ENCODE measurements at regions not wholly inside any gene's neighbourhood (a gene's known extent, or its start where the extent isn't known, plus 50 kb on each side); places are given as distances from the start of the nearest gene placed in this dataset.

DNA sequence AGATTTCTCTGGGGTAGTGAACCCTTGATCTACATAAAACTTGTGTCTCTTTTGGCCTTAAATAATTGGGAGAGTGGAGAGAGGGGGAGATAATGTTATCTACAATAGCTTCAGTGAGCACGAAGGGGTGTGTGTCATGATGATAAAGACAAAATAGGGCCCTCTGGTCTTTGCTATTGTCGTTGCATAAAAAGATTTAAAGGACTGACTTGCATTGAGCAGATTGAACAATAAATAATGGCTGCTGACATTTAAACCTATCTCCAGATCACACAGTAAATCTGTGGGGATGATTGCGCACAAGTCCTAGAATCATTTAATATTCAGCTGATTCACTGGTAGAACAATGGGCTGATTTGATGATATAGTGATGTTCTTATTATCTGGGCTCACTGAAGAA is 71.3 kb upstream of the GAP43 start:
- Histone ChIP-seq H3K36me3 (no peaks in the 10 kb centered on the region), H3K27me3 (replicated peaks; ENCODE audit: insufficient read depth) (no peaks in the 10 kb centered on the region), H3K4me3 (no peak overlapping the region), H3K4me1 (ENCODE audit: control insufficient read depth in 1 of 2, low read depth in 2 of 2) (peaks cover 5 to 22% of the 10 kb centered on the region in 2 donors), H3K9me3 (no peaks in the 10 kb centered on the region), H3K27ac (no peak overlapping the region)
- DNase-seq (ENCODE audit: low spot score) (no peak), ATAC-seq (ENCODE audit: insufficient number of reproducible peaks, low FRiP score, low read depth) (no peak)
- TF ChIP-seq, protein P1, sequence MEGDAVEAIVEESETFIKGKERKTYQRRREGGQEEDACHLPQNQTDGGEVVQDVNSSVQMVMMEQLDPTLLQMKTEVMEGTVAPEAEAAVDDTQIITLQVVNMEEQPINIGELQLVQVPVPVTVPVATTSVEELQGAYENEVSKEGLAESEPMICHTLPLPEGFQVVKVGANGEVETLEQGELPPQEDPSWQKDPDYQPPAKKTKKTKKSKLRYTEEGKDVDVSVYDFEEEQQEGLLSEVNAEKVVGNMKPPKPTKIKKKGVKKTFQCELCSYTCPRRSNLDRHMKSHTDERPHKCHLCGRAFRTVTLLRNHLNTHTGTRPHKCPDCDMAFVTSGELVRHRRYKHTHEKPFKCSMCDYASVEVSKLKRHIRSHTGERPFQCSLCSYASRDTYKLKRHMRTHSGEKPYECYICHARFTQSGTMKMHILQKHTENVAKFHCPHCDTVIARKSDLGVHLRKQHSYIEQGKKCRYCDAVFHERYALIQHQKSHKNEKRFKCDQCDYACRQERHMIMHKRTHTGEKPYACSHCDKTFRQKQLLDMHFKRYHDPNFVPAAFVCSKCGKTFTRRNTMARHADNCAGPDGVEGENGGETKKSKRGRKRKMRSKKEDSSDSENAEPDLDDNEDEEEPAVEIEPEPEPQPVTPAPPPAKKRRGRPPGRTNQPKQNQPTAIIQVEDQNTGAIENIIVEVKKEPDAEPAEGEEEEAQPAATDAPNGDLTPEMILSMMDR (IDR thresholded peaks at IDR 0.05) = no peak

DNA sequence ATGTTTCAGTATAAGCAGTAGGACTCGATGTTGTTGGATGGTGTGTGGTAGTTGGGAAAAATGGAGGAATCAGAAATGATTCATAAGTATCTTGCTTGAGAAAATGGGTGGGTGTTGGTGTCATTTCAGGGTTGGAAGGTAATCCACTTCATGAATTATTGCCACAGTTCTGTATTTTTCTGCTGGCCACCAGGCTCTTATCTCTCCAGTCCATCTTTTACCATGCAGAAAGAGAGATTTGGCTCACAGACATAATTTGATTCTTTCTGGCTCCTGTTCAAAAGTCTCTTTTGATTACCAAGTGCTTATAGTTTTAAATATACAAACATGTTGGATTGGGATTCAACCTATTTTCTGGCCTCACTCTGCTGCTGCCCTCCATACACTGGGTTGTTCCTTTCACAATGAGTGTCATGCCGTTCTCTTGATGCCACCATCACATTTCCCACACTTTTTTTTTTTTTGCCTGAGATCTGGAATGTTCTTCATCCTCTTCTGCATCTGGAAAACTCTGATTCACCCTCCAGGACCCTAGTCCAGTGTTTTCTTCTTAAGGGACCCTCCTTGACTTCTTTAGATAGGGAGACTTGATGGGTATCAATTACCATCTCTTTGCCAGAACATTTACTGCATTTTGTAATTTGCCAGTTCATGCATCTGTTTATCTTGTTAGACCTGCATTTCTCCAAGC is 69.4 kb upstream of the GAP43 start:
- DNase-seq (ENCODE audit: low spot score) (no peak), ATAC-seq (ENCODE audit: insufficient number of reproducible peaks, low FRiP score, low read depth) (no peak)
- H3K27ac ChIP-seq = no peak overlapping the region
- H3K36me3 ChIP-seq = no peaks in the 10 kb centered on the region
- TF ChIP-seq, protein P1 (IDR thresholded peaks at IDR 0.05) = no peak
- H3K27me3 ChIP-seq (replicated peaks; ENCODE audit: insufficient read depth) = no peaks in the 10 kb centered on the region
- H3K9me3 ChIP-seq = no peaks in the 10 kb centered on the region
- H3K4me1 ChIP-seq (ENCODE audit: control insufficient read depth in 1 of 2, low read depth in 2 of 2) = peaks cover 2 to 9% of the 10 kb centered on the region in 2 donors
- no peak overlapping the region for H3K4me3 ChIP-seq

DNA sequence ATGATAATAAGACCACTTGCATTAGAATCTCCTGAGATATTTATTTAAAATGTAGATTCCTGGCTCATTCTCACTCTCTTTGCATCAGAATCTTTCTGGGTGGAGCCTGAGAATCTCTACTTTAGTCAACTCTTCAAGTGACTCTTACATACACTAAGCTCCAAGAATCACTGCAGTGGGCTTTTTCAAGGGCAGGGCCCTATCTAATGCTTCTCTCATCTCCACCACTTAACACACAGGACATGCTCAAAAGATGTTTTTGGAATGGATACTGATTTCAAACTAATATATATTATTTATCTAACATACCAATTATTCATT is 68.9 kb upstream of the GAP43 start:
- ATAC-seq (ENCODE audit: insufficient number of reproducible peaks, low FRiP score, low read depth) (no peak), DNase-seq (ENCODE audit: low spot score) (no peak)
- H3K27ac ChIP-seq = no peak overlapping the region
- TF ChIP-seq, protein P1 (IDR thresholded peaks at IDR 0.05) = no peak
- no peak overlapping the region for H3K4me3 ChIP-seq
- no peaks in the 10 kb centered on the region for H3K36me3 ChIP-seq
- peaks cover 0 to 7% of the 10 kb centered on the region in 2 donors for H3K4me1 ChIP-seq (ENCODE audit: control insufficient read depth in 1 of 2, low read depth in 2 of 2)
- no peaks in the 10 kb centered on the region for H3K9me3 ChIP-seq
- H3K27me3 ChIP-seq (replicated peaks; ENCODE audit: insufficient read depth) = no peaks in the 10 kb centered on the region

DNA sequence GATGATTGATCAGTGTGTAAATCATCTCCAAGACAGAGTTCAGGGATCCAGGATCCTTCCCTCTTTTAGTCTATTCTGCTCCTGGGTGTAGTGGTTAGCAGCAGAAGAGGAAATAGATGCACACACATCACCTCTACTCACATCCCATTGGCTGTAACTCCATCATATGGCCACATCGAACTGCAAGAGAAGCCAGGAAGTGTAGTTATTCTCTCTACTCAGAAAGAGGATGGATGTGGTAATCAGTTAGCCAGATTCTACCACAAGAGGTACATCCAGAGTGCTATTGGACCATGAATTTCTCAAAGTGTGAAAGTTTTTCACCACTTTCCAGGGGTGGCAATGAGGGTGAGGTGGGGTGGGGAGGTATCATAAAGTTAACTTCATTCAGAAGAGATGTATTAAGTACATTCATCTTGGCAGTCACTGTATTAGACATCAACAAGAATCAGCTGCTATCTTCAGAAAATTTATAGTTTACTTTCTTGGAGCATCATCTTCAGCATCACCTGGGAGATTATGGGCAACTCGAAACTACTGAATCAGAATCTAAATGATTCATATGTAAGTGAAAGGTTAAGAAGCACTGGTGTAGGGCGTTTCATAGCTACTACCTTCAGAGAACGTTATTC is 60.6 kb upstream of the GAP43 start:
- Histone ChIP-seq H3K9me3 (no peaks in the 10 kb centered on the region), H3K27ac (no peak overlapping the region), H3K4me1 (ENCODE audit: control insufficient read depth in 1 of 2, low read depth in 2 of 2) (no peaks in the 10 kb centered on the region), H3K4me3 (no peak overlapping the region), H3K27me3 (replicated peaks; ENCODE audit: insufficient read depth) (no peaks in the 10 kb centered on the region), H3K36me3 (no peaks in the 10 kb centered on the region)
- no peak for DNase-seq (ENCODE audit: low spot score)
- no peak for ATAC-seq (ENCODE audit: insufficient number of reproducible peaks, low FRiP score, low read depth)
- TF ChIP-seq, protein P1 (IDR thresholded peaks at IDR 0.05) = no peak

DNA sequence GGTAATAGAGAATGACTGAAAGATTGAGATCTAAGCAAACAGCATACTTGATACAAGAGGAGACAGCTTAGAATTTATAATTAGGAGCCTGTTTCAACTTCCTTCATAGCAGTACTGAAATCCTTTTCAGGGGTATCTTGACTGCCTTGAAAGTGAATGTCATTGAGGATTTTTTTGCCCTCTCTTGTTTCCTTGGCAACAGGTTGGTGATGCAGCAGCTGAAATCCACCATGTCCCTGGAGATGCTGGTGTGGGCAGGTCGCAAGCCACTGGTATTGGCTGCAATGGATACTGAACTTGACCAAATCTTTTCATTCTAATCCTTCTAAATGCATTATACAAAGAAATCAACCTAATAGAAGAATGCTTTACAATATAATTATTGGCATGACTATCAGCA is 59.3 kb upstream of the GAP43 start:
- TF ChIP-seq, protein P1 (IDR thresholded peaks at IDR 0.05) = no peak
- H3K4me1 ChIP-seq (ENCODE audit: control insufficient read depth in 1 of 2, low read depth in 2 of 2) = no peaks in the 10 kb centered on the region
- ATAC-seq (ENCODE audit: insufficient number of reproducible peaks, low FRiP score, low read depth) (no peak), DNase-seq (ENCODE audit: low spot score) (no peak)
- no peaks in the 10 kb centered on the region for H3K36me3 ChIP-seq
- H3K9me3 ChIP-seq = no peaks in the 10 kb centered on the region
- H3K4me3 ChIP-seq = no peak overlapping the region
- H3K27ac ChIP-seq = no peak overlapping the region
- H3K27me3 ChIP-seq (replicated peaks; ENCODE audit: insufficient read depth) = no peaks in the 10 kb centered on the region

Measured in thoracic aorta (tissue), 2 donors.